Thoracic aorta (tissue), 2 donors: ENCODE measurements at regions not wholly inside any gene's neighbourhood (a gene's known extent, or its start where the extent isn't known, plus 50 kb on each side); places are given as distances from the start of the nearest gene placed in this dataset.

ENCODE experiments used
- ATAC-seq: fragments of 150-250 bp; one replicate; pipeline ENCODE4 v1.8.0; 2017; ENCODE audit warnings: low read depth; ENCODE audit not compliant: insufficient number of reproducible peaks, low FRiP score
- DNase-seq: peaks from one replicate; pipeline ENCODE4 v3.0.0-alpha.2; 2020; ENCODE audit warnings: low spot score
- H3K27ac ChIP-seq, 2 donors: fragments of 200-600 bp; sonication (generic); 1 replicate in 1 of 2; 2 replicates in 1 of 2; pipeline ENCODE4 v1.5.1; 2016; ENCODE audit warnings: mild to moderate bottlenecking in 2 of 2, moderate library complexity in 2 of 2
- H3K27me3 ChIP-seq: fragments of 200-600 bp; sonication (generic); replicated peaks from 2 replicates; pipeline ENCODE4 v1.6.0; 2016; ENCODE audit warnings: mild to moderate bottlenecking; ENCODE audit not compliant: insufficient read depth
- H3K36me3 ChIP-seq: fragments of 200-600 bp; sonication (generic); one replicate; pipeline ENCODE4 v1.5.1; 2016
- H3K4me1 ChIP-seq, 2 donors: fragments of 200-600 bp; sonication (generic); 1 replicate in 1 of 2; 2 replicates in 1 of 2; pipeline versions ENCODE4 v1.5.1 to v1.6.0; 2016; ENCODE audit warnings: low read depth in 2 of 2, mild to moderate bottlenecking in 1 of 2; ENCODE audit not compliant: control insufficient read depth in 1 of 2
- H3K4me3 ChIP-seq: fragments of 200-600 bp; sonication (generic); 2 replicates; pipeline ENCODE4 v1.5.1; 2016; ENCODE audit warnings: mild to moderate bottlenecking
- H3K9me3 ChIP-seq: fragments of 200-600 bp; sonication (generic); 2 replicates; pipeline ENCODE4 v1.5.1; 2016
- TF ChIP-seq, protein P1 (sequence below): fragments of 200-600 bp; sonication (generic); IDR thresholded peaks from one replicate; pipeline ENCODE4 v1.5.1; 2019; ENCODE audit warnings: antibody characterized with exemption

DNA sequence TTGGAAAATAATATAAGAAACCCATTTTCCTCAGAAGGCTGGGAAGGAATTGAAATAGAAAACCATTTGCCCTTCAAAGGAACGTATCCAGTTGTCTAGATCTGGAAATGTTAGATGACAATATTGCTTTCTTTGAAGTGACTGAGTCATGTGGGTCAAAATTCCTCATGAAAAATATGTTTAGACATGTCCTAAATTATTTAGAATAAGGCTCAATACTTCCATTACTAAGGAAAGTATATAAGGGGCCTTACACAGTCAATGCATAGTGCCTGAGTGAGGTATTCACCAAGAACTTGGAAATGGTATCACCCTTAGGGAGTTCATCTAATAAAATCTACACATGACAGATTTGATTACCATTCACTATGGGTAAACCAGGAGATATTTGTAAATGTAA is 619.8 kb upstream of the KCNMB2 start:
- Histone ChIP-seq H3K9me3 (no peaks in the 10 kb centered on the region), H3K27me3 (no peaks in the 10 kb centered on the region), H3K27ac (no peak overlapping the region), H3K4me3 (no peak overlapping the region), H3K36me3 (no peaks in the 10 kb centered on the region), H3K4me1 (no peaks in the 10 kb centered on the region)
- no peak for ATAC-seq
- DNase-seq = no peak
- TF ChIP-seq, protein P1, sequence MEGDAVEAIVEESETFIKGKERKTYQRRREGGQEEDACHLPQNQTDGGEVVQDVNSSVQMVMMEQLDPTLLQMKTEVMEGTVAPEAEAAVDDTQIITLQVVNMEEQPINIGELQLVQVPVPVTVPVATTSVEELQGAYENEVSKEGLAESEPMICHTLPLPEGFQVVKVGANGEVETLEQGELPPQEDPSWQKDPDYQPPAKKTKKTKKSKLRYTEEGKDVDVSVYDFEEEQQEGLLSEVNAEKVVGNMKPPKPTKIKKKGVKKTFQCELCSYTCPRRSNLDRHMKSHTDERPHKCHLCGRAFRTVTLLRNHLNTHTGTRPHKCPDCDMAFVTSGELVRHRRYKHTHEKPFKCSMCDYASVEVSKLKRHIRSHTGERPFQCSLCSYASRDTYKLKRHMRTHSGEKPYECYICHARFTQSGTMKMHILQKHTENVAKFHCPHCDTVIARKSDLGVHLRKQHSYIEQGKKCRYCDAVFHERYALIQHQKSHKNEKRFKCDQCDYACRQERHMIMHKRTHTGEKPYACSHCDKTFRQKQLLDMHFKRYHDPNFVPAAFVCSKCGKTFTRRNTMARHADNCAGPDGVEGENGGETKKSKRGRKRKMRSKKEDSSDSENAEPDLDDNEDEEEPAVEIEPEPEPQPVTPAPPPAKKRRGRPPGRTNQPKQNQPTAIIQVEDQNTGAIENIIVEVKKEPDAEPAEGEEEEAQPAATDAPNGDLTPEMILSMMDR = no peak

DNA sequence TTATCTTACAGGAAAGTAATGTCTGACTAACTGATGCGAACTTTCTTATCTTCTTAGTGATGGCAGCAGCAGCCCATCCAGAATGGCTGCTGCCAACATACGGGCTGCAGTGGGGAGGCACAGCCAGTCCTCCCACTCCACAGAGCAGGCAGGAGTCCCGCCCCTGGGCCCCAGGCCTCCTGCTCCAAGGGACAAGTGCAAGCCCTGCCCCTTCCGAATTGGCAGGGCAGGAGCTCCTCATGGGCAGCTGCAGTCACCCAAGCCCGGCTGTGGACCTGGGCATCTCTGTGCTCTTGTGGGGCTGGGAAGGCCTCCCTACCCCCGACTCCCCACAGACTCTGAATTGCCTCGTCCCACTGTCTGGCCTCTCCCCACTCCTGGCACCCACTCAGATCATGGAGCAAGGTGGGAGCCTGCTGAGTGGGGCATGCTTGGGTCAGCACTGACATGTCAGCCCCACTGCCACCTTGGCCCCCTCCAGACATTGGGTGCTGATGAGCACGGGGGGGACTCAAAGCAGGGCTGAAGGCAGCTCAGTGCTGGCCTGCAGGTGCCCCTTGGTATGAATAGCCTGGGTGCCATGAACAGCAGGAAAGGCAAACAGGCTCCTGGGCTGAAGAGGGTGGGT is 618.9 kb upstream of the KCNMB2 start:
- Histone ChIP-seq H3K27me3 (no peaks in the 10 kb centered on the region), H3K4me3 (no peak overlapping the region), H3K36me3 (no peaks in the 10 kb centered on the region), H3K4me1 (no peaks in the 10 kb centered on the region), H3K9me3 (no peaks in the 10 kb centered on the region), H3K27ac (no peak overlapping the region)
- no peak for DNase-seq
- ATAC-seq = no peak
- TF ChIP-seq, protein P1 = no peak

DNA sequence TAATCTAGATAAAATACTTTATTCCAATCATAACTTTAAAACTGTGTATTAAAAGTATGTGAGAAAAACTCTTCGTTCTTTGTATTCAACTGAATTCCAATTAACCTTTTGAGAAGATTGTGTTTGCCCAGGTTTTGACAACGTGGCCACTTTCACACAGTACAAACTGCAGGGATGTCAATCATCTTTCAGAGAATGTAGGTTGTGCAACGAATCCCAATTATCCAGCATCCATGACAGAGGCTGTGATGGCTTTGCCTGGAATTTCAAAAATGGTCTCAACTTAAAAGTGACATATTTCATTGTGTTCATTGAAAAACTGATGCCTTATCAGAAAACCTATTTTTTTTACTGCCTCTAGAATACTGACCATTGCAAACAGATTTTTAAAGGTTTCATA is 615.1 kb upstream of the KCNMB2 start:
- DNase-seq = no peak
- Histone ChIP-seq H3K27ac (no peak overlapping the region), H3K27me3 (no peaks in the 10 kb centered on the region), H3K9me3 (no peaks in the 10 kb centered on the region), H3K4me3 (no peak overlapping the region), H3K4me1 (no peaks in the 10 kb centered on the region), H3K36me3 (no peaks in the 10 kb centered on the region)
- no peak for ATAC-seq
- TF ChIP-seq, protein P1 = no peak

GRCh38 chr3:177924261-177924660 is 612.0 kb upstream of the KCNMB2 start:
- H3K9me3 ChIP-seq = no peaks in the 10 kb centered on the region
- H3K4me3 ChIP-seq = no peak overlapping the region
- TF ChIP-seq, protein P1 = no peak
- no peaks in the 10 kb centered on the region for H3K36me3 ChIP-seq
- no peaks in the 10 kb centered on the region for H3K27me3 ChIP-seq
- no peak overlapping the region for H3K27ac ChIP-seq
- H3K4me1 ChIP-seq = peaks cover 12 to 19% of the 10 kb centered on the region in 2 donors
- no peak for DNase-seq
- ATAC-seq = no peak

GRCh38 chr3:177928172-177928873 is 607.9 kb upstream of the KCNMB2 start:
- Histone ChIP-seq H3K9me3 (no peaks in the 10 kb centered on the region), H3K4me3 (peak overlapping the region; percentile 20), H3K4me1 (peaks cover 16 to 51% of the 10 kb centered on the region in 2 donors), H3K27me3 (no peaks in the 10 kb centered on the region), H3K36me3 (no peaks in the 10 kb centered on the region), H3K27ac (peak overlapping the region in 1 of 2 donors; percentile 19)
- ATAC-seq (no peak), DNase-seq (no peak)
- TF ChIP-seq, protein P1 = no peak
